Neural progenitor cell (in vitro differentiated cells): ENCODE measurements at regions not wholly inside any gene's neighbourhood (a gene's known extent, or its start where the extent isn't known, plus 50 kb on each side); places are given as distances from the start of the nearest gene placed in this dataset.

Experiments
- DNase-seq: peaks from one replicate; pipeline ENCODE4 v3.0.0-alpha.2; 2016; ENCODE audit warnings: low spot score
- H2AFZ ChIP-seq: fragments of 200-600 bp; sonication (generic); replicated peaks from 2 replicates; pipeline ENCODE4 v1.6.1; 2016; ENCODE audit warnings: antibody characterized with exemption
- H3F3A ChIP-seq: fragments of 200-600 bp; sonication (generic); 2 replicates; pipeline ENCODE4 v1.6.1; 2016; ENCODE audit warnings: antibody characterized with exemption, low read depth
- H3K27ac ChIP-seq: fragments of 200-600 bp; sonication (generic); 2 replicates; pipeline ENCODE4 v1.5.1; 2016; ENCODE audit warnings: mild to moderate bottlenecking
- H3K27me3 ChIP-seq: fragments of 200-600 bp; sonication (generic); 2 replicates; pipeline ENCODE4 v1.6.1; 2016; ENCODE audit warnings: mild to moderate bottlenecking, moderate library complexity
- H3K36me3 ChIP-seq: fragments of 200-600 bp; sonication (generic); 2 replicates; pipeline ENCODE4 v1.5.1; 2016
- H3K4me1 ChIP-seq: fragments of 200-600 bp; sonication (generic); 2 replicates; pipeline ENCODE4 v1.6.1; 2016; ENCODE audit warnings: mixed run types
- H3K4me2 ChIP-seq: fragments of 200-600 bp; sonication (generic); 2 replicates; pipeline ENCODE4 v1.6.1; 2016
- H3K4me3 ChIP-seq: fragments of 200-600 bp; sonication (generic); 2 replicates; pipeline ENCODE4 v1.5.1; 2016
- H3K79me2 ChIP-seq: fragments of 200-600 bp; sonication (generic); 2 replicates; pipeline ENCODE4 v1.6.1; 2016; ENCODE audit warnings: low read depth
- H3K9ac ChIP-seq: fragments of 200-600 bp; sonication (generic); 2 replicates; pipeline ENCODE4 v1.6.1; 2016
- H3K9me3 ChIP-seq: fragments of 200-600 bp; sonication (generic); 2 replicates; pipeline ENCODE4 v1.5.1; 2016; ENCODE audit warnings: low read depth
- H4K20me1 ChIP-seq: fragments of 200-600 bp; sonication (generic); 2 replicates; pipeline ENCODE4 v1.6.1; 2016; ENCODE audit warnings: low read depth
- H3K27ac Mint-ChIP-seq: 3 replicates; pipeline ENCODE4 v1.8.0; 2021; ENCODE audit warnings: mixed read lengths
- H3K27me3 Mint-ChIP-seq: 2 replicates; pipeline ENCODE4 v1.8.0; 2022; ENCODE audit warnings: low read depth, mild to moderate bottlenecking, inconsistent platforms, moderate library complexity, mixed read lengths; ENCODE audit not compliant: insufficient read depth
- H3K36me3 Mint-ChIP-seq: 3 replicates; pipeline ENCODE4 v1.8.0; 2021; ENCODE audit warnings: mixed read lengths
- H3K4me1 Mint-ChIP-seq: 3 replicates; pipeline ENCODE4 v1.8.0; 2021; ENCODE audit warnings: mixed read lengths
- H3K4me3 Mint-ChIP-seq: 3 replicates; pipeline ENCODE4 v1.8.0; 2021; ENCODE audit warnings: mild to moderate bottlenecking, moderate library complexity, mixed read lengths
- H3K9me3 Mint-ChIP-seq: 3 replicates; pipeline ENCODE4 v1.8.0; 2020; ENCODE audit warnings: mixed read lengths
- EZH2 ChIP-seq: fragments of 200-600 bp; sonication (generic); IDR thresholded peaks from 2 replicates; pipeline ENCODE4 v1.6.1; 2017; ENCODE audit warnings: antibody characterized with exemption, mild to moderate bottlenecking, moderate library complexity
- EZH2phosphoT487 ChIP-seq: fragments of 200-600 bp; sonication (generic); IDR thresholded peaks from 2 replicates; pipeline ENCODE4 v1.6.1; 2017; ENCODE audit warnings: antibody characterized with exemption
- TF ChIP-seq, protein P1 (sequence below): fragments of 200-600 bp; sonication (generic); IDR thresholded peaks from 2 replicates; pipeline ENCODE4 v1.5.1; 2017; ENCODE audit warnings: antibody characterized with exemption, mild to moderate bottlenecking

DNA sequence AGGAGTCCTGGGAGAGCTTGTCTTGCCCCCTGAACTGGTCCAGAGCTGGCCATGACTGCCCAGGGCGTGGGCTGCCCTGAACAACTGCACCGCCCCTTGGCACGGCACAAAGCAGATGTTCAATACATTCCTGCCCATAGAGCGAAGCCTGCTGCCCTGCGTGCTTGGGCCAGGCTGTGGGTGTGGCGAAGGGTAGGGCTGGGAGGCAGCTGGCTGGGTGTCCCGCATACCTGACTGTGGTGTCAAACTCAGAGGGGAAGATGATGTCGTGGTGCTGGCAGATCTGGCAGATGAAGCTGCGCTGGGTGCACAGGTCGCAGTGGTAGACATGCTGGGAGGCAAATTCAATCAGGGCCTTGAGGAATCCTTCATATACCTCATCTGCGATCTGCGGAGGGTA lies 124.2 kb upstream of the SMURF2 start:
- TF ChIP-seq, protein P1, sequence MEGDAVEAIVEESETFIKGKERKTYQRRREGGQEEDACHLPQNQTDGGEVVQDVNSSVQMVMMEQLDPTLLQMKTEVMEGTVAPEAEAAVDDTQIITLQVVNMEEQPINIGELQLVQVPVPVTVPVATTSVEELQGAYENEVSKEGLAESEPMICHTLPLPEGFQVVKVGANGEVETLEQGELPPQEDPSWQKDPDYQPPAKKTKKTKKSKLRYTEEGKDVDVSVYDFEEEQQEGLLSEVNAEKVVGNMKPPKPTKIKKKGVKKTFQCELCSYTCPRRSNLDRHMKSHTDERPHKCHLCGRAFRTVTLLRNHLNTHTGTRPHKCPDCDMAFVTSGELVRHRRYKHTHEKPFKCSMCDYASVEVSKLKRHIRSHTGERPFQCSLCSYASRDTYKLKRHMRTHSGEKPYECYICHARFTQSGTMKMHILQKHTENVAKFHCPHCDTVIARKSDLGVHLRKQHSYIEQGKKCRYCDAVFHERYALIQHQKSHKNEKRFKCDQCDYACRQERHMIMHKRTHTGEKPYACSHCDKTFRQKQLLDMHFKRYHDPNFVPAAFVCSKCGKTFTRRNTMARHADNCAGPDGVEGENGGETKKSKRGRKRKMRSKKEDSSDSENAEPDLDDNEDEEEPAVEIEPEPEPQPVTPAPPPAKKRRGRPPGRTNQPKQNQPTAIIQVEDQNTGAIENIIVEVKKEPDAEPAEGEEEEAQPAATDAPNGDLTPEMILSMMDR: no peak
- no peak for TF ChIP-seq EZH2phosphoT487
- TF ChIP-seq EZH2: no peak
- H3K4me3 Mint-ChIP-seq: no peak overlapping the region
- H3K9me3 Mint-ChIP-seq: no peaks in the 10 kb centered on the region
- no peak overlapping the region for H3K4me3 ChIP-seq
- no peak for DNase-seq
- peaks cover 4% of the 10 kb centered on the region for H4K20me1 ChIP-seq
- H3K4me1 Mint-ChIP-seq: peaks cover 15% of the 10 kb centered on the region
- H3K27me3 Mint-ChIP-seq: peaks cover 16% of the 10 kb centered on the region
- no peak overlapping the region for H3K9ac ChIP-seq
- peaks cover 22% of the 10 kb centered on the region for H3K27me3 ChIP-seq
- H2AFZ ChIP-seq: no peak overlapping the region
- no peaks in the 10 kb centered on the region for H3K79me2 ChIP-seq
- H3K4me2 ChIP-seq: no peak overlapping the region
- peaks cover 4% of the 10 kb centered on the region for H3K36me3 Mint-ChIP-seq
- no peaks in the 10 kb centered on the region for H3F3A ChIP-seq
- peaks cover 10% of the 10 kb centered on the region for H3K4me1 ChIP-seq
- H3K27ac Mint-ChIP-seq: no peak overlapping the region
- H3K36me3 ChIP-seq: no peaks in the 10 kb centered on the region
- no peak overlapping the region for H3K27ac ChIP-seq
- no peaks in the 10 kb centered on the region for H3K9me3 ChIP-seq

DNA sequence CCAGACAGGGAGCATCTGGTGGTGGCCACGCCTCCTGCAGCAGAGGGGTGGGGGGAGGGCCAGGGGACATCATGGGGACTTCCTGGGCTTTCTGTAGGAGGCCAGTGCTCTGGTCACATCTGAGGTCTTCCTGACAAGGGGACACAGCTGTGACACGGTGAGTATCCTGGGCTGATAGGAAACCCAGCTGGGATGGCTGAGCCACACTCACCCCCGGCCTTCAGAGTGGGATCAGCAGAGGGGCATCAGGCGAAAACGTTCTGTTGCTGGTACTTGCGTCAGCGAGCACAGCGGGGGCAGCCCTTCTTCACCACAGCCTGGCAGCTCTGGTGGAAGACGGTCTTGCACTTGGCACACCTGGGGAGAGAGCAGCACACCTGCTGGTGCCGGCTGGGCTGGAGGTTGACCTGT lies 122.9 kb upstream of the SMURF2 start:
- Mint-ChIP-seq H3K4me1 (peaks cover 15% of the 10 kb centered on the region), H3K27ac (no peak overlapping the region), H3K9me3 (no peaks in the 10 kb centered on the region), H3K4me3 (peak overlapping the region; percentile 55), H3K36me3 (peaks cover 4% of the 10 kb centered on the region), H3K27me3 (peaks cover 25% of the 10 kb centered on the region)
- no peaks in the 10 kb centered on the region for H3K9me3 ChIP-seq
- H3K4me2 ChIP-seq: no peak overlapping the region
- no peaks in the 10 kb centered on the region for H3K79me2 ChIP-seq
- H3K4me3 ChIP-seq: no peak overlapping the region
- TF ChIP-seq EZH2 (no peak), EZH2phosphoT487 (no peak)
- TF ChIP-seq, protein P1: no peak
- peaks cover 35% of the 10 kb centered on the region for H3K27me3 ChIP-seq
- H3F3A ChIP-seq: peaks cover 7% of the 10 kb centered on the region
- no peak for DNase-seq
- H3K36me3 ChIP-seq: no peaks in the 10 kb centered on the region
- H2AFZ ChIP-seq: no peak overlapping the region
- peaks cover 16% of the 10 kb centered on the region for H3K4me1 ChIP-seq
- peaks cover 13% of the 10 kb centered on the region for H4K20me1 ChIP-seq
- H3K27ac ChIP-seq: no peak overlapping the region
- H3K9ac ChIP-seq: no peak overlapping the region

DNA sequence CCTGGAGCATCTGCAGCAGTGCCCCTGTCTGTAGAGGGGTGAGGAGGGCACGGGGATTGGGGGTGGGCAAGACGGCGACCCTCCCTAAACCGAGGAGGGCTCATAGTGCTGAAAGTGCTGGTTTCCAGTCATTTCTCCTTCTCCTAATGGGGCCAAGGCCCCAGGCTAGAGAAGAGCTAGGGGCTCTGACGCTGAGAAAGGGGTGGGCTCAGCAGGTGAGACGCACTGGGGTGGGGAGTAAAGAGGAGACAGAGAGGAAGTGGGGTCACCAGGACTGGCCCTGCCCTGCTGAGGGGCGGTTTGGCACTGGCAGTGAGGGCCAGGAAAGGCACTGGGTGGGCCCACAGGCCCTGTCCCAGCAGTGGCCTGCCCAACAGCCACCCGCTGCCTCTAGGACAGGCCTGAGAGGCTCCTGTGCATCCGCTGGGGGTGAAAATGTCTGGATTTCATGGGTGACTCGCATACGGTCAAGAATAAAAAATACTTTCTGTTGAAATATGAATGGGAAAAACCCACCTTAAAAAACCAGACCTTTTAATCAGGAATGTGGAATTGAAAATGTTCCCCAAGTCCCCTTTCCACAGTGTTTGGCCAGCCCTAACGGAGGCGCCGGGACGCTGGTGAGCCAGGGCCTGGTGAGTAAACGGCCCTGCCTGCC lies 122.4 kb upstream of the SMURF2 start:
- Mint-ChIP-seq H3K9me3 (no peaks in the 10 kb centered on the region), H3K27ac (no peak overlapping the region), H3K4me1 (peaks cover 15% of the 10 kb centered on the region), H3K27me3 (peaks cover 30% of the 10 kb centered on the region), H3K4me3 (no peak overlapping the region), H3K36me3 (peaks cover 4% of the 10 kb centered on the region)
- no peaks in the 10 kb centered on the region for H3K36me3 ChIP-seq
- no peak overlapping the region for H3K27ac ChIP-seq
- H3K4me1 ChIP-seq: peaks cover 14% of the 10 kb centered on the region
- H4K20me1 ChIP-seq: peaks cover 18% of the 10 kb centered on the region
- peaks cover 13% of the 10 kb centered on the region for H3F3A ChIP-seq
- no peaks in the 10 kb centered on the region for H3K9me3 ChIP-seq
- no peak overlapping the region for H2AFZ ChIP-seq
- peaks cover 40% of the 10 kb centered on the region for H3K27me3 ChIP-seq
- H3K4me2 ChIP-seq: no peak overlapping the region
- TF ChIP-seq, protein P1: no peak
- TF ChIP-seq EZH2phosphoT487 (no peak), EZH2 (no peak)
- no peak overlapping the region for H3K4me3 ChIP-seq
- H3K9ac ChIP-seq: no peak overlapping the region
- no peaks in the 10 kb centered on the region for H3K79me2 ChIP-seq
- DNase-seq: no peak
